Adrenal gland (tissue), 9 donors: ENCODE measurements at regions not wholly inside any gene's neighbourhood (a gene's known extent, or its start where the extent isn't known, plus 50 kb on each side); places are given as distances from the start of the nearest gene placed in this dataset.

ENCODE experiments used
- DNase-seq, 7 donors: peaks; one replicate each; pipeline ENCODE4 v3.0.0-alpha.2; 2019 to 2020
- H3K27ac ChIP-seq, 5 donors: fragments of 200-600 bp; sonication (generic) in 4 of 5; 1 replicate in 3 of 5; 2 replicates in 2 of 5; pipeline versions ENCODE4 v1.5.1 to v1.8.0; 2016 to 2020; ENCODE audit warnings: mild to moderate bottlenecking in 1 of 5
- H3K27me3 ChIP-seq: fragments of 200-600 bp; 2 replicates; pipeline ENCODE4 v1.8.0; 2021
- H3K36me3 ChIP-seq, 2 donors: fragments of 200-600 bp; replicated peaks in 1 of 2; 1 replicate in 1 of 2; 2 replicates in 1 of 2; pipeline versions ENCODE4 v1.5.1 to v1.8.0; 2018 to 2022
- H3K4me1 ChIP-seq, 2 donors: fragments of 200-600 bp; replicated peaks in 1 of 2; 1 replicate in 1 of 2; 2 replicates in 1 of 2; pipeline versions ENCODE4 v1.5.1 to v1.8.0; 2018 to 2021
- H3K4me3 ChIP-seq, 4 donors: fragments of 200-600 bp; sonication (generic) in 3 of 4; one replicate each; pipeline ENCODE4 v1.5.1; 2016 to 2018
- H3K9me3 ChIP-seq, 3 donors: fragments of 200-600 bp; sonication (generic) in 1 of 3; replicated peaks in 1 of 3; 1 replicate in 2 of 3; 2 replicates in 1 of 3; pipeline versions ENCODE4 v1.5.1 to v1.8.0; 2016 to 2021
- CTCF ChIP-seq, 6 experiments: fragments of 450-650 bp in 4 of 6; fragments of 200-600 bp in 2 of 6; sonication (generic) in 1 of 6; IDR thresholded peaks; 1 replicate in 5 of 6; 2 replicates in 1 of 6; pipeline versions ENCODE4 v1.5.1 to v1.8.0; 2016 to 2021; ENCODE audit warnings: antibody characterized with exemption in 6 of 6, mild to moderate bottlenecking in 2 of 6, moderate library complexity in 1 of 6
- POLR2A ChIP-seq, 2 donors: fragments of 450-650 bp; IDR thresholded peaks; one replicate each; pipeline ENCODE4 v1.6.1; 2017; ENCODE audit warnings: antibody characterized with exemption in 2 of 2, mild to moderate bottlenecking in 2 of 2, moderate library complexity in 1 of 2
- WGBS, 4 donors: extraction: QIAGEN DNeasy Blood & Tissue Kit in 2 of 4; methylation state at CpG; one replicate each; pipeline versions ENCODE4 v1.1.5 to v1.1.7; 2013 to 2017; 5-methylcytosine and 5-hydroxymethylcytosine counted together
- intact Hi-C, 2 donors: fragments of 100-400 bp; cut with DNase I; formaldehyde crosslinking; loops; one replicate each; pipeline versions ENCODE4 v1.14.1 to v1.15.0; 2022 to 2023
- donor health status: healthy with polysubstance abuse.
- donor health status: Bipolar disorder and iron deficiency.
- donor health status: DM: yes; HTN: yes; CAD: no.
- donor health status: DM: no; HTN: no; CAD: no.
- donor health status: DM: no; HTN: no; CAD: no.

DNA sequence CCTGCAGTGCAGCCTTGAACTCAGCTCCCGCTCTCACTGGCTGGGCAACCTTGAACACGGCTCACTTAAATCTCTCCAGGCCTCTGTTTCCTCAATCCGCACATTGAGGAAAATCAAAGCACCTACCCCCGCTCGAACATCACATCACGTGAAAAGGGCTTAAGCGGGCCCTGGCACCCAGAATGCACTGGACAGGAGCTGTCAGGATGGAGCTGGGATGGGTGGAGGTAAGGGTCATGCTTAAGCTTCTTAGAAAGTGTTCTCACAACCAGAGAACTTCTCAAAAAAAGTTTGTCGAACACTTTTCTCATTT, 55.7 kb upstream of the MGMT start:
- TF ChIP-seq CTCF (IDR thresholded peaks at IDR 0.05) (no peak), POLR2A (IDR thresholded peaks at IDR 0.05) (no peak)
- Histone ChIP-seq H3K4me1 (no peaks in the 10 kb centered on the region), H3K27me3 (no peaks in the 10 kb centered on the region), H3K27ac (no peak overlapping the region), H3K36me3 (no peaks in the 10 kb centered on the region), H3K4me3 (no peak overlapping the region), H3K9me3 (no peaks in the 10 kb centered on the region)
- intact Hi-C loops = no loop called here
- no peak for DNase-seq
- 76 to 89% (median 85%) methylated on average over 8 of the region's 8 CpGs for WGBS, 4 donors

DNA sequence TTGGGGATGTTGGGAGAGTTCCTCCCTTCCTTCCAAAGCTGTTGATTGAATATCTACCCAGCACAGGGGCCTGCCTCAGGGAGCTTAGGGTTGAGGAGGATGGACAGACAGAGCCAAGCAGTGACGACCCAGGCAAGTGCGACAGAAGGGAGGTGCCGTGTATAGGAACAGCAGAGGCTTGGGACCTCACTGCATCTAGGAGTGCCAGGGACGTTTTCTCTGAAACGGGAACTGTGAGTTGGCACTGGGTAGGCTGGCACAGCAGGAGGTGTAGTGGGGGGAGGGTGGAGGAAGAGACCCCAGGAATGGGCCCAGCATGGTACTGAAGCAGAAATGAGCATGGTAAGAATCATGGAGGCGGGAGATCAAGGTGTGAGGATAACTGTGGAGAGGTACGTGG, 55.3 kb upstream of the MGMT start:
- Histone ChIP-seq H3K4me3 (no peak overlapping the region), H3K27ac (no peak overlapping the region), H3K27me3 (no peaks in the 10 kb centered on the region), H3K36me3 (no peaks in the 10 kb centered on the region), H3K4me1 (no peaks in the 10 kb centered on the region), H3K9me3 (no peaks in the 10 kb centered on the region)
- TF ChIP-seq POLR2A (IDR thresholded peaks at IDR 0.05) (no peak), CTCF (IDR thresholded peaks at IDR 0.05) (no peak)
- no peak for DNase-seq
- WGBS, 4 donors = 66 to 78% (median 74%) methylated on average over 7 of the region's 7 CpGs
- intact Hi-C loops = no loop called here

DNA sequence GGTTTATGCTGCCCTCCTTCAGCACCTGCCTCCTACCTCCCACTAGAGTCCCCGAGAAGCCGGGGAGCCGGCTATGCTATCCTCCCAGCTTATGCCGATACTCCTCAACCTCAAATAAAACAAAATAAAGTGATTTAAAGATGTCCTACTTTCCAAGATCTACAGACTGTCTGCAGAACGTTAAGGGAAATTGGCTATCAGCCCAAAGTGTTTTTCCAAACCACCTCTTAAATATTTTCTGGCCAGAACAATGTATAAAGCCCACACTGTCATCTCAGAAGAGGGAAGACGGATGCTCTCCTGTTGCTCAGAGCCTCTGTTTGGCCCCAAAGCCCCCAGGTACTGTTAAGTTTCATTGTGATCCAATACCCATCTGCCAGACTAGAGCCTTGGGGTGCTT, 54.0 kb upstream of the MGMT start:
- no peak for DNase-seq
- intact Hi-C loops = no loop called here
- Histone ChIP-seq H3K27ac (no peak overlapping the region), H3K4me1 (no peaks in the 10 kb centered on the region), H3K4me3 (no peak overlapping the region), H3K27me3 (no peaks in the 10 kb centered on the region), H3K36me3 (no peaks in the 10 kb centered on the region), H3K9me3 (no peaks in the 10 kb centered on the region)
- WGBS, 4 donors = 67 to 80% (median 74%) methylated on average over 6 of the region's 6 CpGs
- TF ChIP-seq CTCF (IDR thresholded peaks at IDR 0.05) (no peak), POLR2A (IDR thresholded peaks at IDR 0.05) (no peak)

DNA sequence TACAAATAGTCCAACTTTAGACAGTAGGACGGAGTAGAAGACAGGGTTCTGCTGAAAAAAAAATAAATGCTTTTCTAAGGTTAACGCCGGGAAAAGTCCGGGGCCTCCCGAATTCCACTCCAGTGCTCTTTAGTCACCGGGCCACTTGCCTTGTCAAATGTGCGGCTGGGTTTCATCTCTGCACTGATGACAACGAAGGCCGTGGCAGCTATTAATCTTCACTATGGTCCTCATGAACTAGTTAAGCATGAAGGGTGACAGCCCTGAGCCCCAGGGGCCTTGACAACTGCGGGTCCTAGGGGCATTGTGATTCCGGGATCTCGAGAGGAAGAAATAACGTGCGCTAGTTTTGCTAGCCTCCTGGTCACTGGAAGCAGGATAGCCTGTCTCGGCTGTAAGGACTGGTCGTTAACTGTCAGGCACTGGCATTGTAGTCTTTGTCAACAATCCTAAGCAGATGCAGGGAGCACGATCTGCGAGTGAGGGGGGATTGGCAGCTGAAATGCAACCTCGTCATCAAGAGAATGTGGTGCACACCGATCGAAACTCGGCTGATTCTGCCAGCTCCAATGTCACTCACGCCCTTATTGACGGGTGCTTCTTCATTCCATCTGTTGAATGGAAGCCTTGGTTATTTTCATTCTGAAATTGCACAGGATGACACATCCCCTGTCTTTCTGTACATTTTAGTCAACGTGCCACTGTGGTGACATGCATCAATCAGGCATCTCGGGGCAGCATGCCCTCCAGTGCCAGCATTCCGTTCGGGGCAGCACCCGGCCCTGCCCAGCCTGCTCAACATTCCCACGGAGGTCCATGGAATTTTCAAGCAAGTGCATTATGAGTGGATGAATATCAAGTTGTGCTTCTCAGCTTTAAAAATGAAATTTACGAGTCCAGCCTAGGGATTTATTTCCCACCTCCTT, 51.6 kb upstream of the MGMT start:
- DNase-seq = no peak
- 50 to 61% (median 55%) methylated on average over 26 to 31 of the region's 31 CpGs for WGBS, 4 donors
- no peaks in the 10 kb centered on the region for H3K9me3 ChIP-seq
- no peak overlapping the region for H3K4me3 ChIP-seq
- TF ChIP-seq POLR2A (IDR thresholded peaks at IDR 0.05) (no peak), CTCF (IDR thresholded peaks at IDR 0.05) (no peak)
- H3K4me1 ChIP-seq = no peaks in the 10 kb centered on the region
- intact Hi-C loops = no loop called here
- no peak overlapping the region for H3K27ac ChIP-seq
- no peaks in the 10 kb centered on the region for H3K36me3 ChIP-seq
- peaks cover 4% of the 10 kb centered on the region for H3K27me3 ChIP-seq
